ENCODE measurements at regions not wholly inside any gene's neighbourhood (a gene's known extent, or its start where the extent isn't known, plus 50 kb on each side); places are given as distances from the start of the nearest gene placed in this dataset.

DNA sequence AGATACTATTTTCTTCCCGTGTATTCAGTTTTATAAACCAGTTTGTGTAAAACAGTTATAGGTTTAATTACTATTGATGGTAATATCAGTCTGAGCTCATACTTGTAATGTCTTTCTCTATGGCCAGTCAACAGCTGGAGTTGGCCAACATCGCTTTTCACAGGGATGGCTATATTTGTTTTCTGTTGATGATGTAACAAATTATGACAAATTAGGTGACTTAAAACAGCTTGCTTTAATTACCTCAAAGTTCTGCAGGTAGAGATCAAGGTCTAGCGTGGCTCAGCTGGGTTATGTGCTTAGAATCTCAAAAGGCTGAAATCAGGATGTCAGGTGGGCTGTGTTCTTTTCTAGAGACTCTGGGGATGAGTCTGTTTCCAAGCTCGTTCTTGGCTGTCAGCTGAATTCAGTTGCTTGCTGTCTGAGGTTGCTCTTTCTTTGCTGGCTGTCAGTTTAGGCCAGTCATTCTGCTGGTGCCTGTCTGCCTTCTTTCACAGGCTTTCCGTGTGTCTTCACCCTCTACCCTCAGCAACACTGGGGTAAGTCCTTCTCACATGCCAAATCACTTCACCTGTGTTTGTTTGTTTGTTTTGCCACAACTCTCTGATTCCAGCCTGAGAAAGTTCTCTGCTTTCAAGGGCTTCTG lies 370.2 kb upstream of the E2F7 start:
- TF ChIP-seq, protein P1, sequence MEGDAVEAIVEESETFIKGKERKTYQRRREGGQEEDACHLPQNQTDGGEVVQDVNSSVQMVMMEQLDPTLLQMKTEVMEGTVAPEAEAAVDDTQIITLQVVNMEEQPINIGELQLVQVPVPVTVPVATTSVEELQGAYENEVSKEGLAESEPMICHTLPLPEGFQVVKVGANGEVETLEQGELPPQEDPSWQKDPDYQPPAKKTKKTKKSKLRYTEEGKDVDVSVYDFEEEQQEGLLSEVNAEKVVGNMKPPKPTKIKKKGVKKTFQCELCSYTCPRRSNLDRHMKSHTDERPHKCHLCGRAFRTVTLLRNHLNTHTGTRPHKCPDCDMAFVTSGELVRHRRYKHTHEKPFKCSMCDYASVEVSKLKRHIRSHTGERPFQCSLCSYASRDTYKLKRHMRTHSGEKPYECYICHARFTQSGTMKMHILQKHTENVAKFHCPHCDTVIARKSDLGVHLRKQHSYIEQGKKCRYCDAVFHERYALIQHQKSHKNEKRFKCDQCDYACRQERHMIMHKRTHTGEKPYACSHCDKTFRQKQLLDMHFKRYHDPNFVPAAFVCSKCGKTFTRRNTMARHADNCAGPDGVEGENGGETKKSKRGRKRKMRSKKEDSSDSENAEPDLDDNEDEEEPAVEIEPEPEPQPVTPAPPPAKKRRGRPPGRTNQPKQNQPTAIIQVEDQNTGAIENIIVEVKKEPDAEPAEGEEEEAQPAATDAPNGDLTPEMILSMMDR (IDR thresholded peaks at IDR 0.05; ENCODE audit: low read depth, low read length) = no peak

DNA sequence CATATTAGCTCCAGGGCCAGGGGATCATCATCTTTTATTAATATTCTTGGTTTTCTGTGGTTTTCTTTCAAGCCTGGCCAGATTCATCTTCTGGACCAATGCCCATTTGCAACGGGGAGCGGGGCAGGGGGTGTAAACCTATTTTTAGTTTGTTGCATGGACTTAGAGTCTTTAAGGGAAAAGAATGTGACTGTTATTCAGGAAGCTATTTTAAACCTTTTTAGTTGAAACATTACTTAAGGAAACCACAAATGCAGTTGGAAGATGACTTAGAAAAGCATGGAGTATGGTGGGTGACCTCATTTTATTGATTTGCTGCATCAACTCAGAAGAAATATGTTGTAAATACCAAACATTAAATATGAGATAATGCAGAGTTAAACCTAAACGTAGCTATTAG lies 368.4 kb upstream of the E2F7 start:
- TF ChIP-seq, protein P1 (IDR thresholded peaks at IDR 0.05; ENCODE audit: low read depth, low read length) = no peak
- H3K4me3 ChIP-seq (ENCODE audit: low read depth, low read length) = no peak overlapping the region

More for the DNA sequence above, 370.2 kb upstream of the E2F7 start:
- H3K4me3 ChIP-seq (ENCODE audit: low read depth, low read length) = no peak overlapping the region

DNA sequence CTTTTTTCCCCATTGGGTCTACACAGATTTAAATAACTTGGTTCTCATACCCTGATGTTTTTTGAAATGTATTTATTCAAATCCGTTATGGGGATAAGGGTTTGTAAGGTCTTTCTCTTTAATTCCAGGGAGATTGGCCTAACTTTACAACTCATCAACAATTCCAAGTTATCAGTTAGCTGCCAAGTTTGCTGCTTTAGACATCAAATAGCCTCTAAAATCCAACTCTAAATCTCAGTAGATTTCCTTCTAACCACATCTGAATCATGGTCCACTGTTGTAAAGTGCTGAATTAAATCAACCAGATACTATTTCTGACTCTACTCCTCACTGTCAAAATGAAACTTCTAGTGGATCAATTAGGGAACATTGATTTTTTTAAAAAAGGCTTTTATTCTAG lies 364.1 kb upstream of the E2F7 start:
- no peak overlapping the region for H3K4me3 ChIP-seq (ENCODE audit: low read depth, low read length)
- TF ChIP-seq, protein P1 (IDR thresholded peaks at IDR 0.05; ENCODE audit: low read depth, low read length) = no peak

DNA sequence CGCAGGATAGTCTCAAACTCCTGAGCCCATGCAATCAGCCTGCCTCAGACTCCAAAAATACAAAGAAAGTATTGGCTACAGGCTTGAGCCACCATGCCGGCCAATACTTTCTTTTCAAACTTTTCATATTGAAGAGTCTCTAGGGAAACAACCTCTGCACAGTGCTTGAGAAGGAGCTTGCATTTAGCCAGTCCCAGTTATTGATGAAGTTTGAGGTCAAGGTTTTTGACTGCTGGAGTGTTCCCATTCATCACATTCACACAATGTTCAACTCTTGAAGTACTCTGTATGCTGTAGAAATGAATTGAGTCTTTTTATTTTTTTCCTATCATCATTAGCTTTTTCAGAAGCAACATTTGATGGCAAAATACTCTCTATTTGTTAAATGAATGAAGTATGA lies 355.8 kb upstream of the E2F7 start:
- TF ChIP-seq, protein P1 (IDR thresholded peaks at IDR 0.05; ENCODE audit: low read depth, low read length) = no peak
- H3K4me3 ChIP-seq (ENCODE audit: low read depth, low read length) = no peak overlapping the region

DNA sequence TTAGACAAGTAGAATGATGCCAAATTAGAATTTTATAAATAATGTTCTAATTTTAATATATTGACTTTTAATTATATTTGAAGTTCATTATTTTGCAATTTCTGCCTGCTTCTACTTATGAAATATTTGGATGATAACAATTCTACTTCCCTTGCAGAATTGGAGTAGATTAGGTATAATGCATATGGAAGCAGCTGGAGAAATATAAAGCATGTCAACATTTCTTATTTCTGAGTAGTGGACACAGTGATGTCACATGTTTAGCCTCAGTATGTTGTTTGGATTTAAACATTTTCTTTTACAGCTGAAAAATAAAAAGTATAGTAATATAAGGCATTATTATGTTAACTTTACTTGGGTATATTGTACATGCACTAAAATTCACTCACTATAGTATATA lies 344.2 kb upstream of the E2F7 start:
- no peak overlapping the region for H3K4me3 ChIP-seq (ENCODE audit: low read depth, low read length)
- TF ChIP-seq, protein P1 (IDR thresholded peaks at IDR 0.05; ENCODE audit: low read depth, low read length) = no peak

DNA sequence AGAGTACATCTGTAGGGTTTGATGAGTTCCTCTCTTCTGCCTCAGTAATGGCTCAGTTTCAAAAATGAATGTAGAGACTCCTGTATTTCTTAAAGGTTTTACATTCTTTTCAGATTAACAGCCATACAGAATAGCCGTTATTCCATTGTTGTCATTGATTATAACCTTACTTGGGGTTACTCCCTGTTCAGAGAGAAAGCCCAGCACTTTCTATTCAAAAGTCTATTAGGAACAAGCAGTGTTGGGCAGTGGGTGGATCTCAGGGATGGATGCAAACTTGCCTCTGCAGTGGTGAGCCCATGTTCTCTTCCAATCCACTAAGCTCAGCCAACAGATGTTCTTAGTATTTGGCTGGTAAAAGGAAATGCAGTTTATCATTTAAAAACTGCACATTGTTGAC lies 342.6 kb upstream of the E2F7 start:
- H3K4me3 ChIP-seq (ENCODE audit: low read depth, low read length) = no peak overlapping the region
- TF ChIP-seq, protein P1 (IDR thresholded peaks at IDR 0.05; ENCODE audit: low read depth, low read length) = no peak

DNA sequence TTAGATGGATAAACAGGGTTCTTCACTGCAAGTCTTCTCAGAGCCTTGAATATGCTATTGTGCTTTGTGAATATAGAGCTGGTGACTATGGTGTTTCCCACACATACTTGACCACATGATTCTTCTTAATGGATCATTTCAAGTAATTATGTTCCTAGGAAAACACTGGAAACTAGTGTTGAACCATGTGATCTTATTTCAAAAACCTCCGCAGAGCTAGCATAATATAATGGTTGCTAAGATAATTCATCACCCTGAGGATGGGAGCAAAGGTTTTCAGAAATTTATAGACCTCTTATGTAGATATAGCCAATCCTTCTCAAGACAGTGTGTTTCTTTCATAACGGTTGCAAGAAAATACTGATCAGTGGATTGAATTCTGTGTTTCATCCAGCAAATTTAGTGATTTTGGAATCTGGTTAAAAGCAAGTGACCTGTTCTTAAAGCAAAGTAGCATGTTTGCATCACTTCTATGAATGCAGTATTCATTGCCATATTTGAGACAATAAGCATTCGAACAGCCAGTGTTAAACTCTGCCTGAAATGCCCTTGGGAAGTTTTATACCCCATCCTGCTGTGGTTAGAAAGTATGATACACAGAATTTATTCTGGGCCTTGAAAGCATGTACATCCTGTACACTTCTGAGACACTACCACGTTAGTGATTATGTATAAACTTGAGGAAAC lies 341.0 kb upstream of the E2F7 start:
- H3K4me3 ChIP-seq (ENCODE audit: low read depth, low read length) = no peak overlapping the region
- TF ChIP-seq, protein P1 (IDR thresholded peaks at IDR 0.05; ENCODE audit: low read depth, low read length) = no peak
